Suppressor macrophage treated with lipopolysaccharide for 4 hours (primary cell): ENCODE measurements at regions not wholly inside any gene's neighbourhood (a gene's known extent, or its start where the extent isn't known, plus 50 kb on each side); places are given as distances from the start of the nearest gene placed in this dataset.
A peak's percentile ranks its signal among the peaks of the same experiment; 100 is the strongest.

Experiments used
- DNase-seq: peaks from one replicate; pipeline ENCODE4 v3.0.0-alpha.2; 2020

GRCh38 chrY:17233435-17234109, 646.4 kb downstream of the CDY2B start:
- DNase-seq, result no peak

GRCh38 chrY:17231994-17232393, 648.0 kb downstream of the CDY2B start:
- no peak for DNase-seq

GRCh38 chrY:17223502-17223901, 656.5 kb downstream of the CDY2B start:
- no peak for DNase-seq

- no peak for DNase-seq
These were observed 677.6 kb downstream of the CDY2B start for GRCh38 chrY:17202395-17202794.

- no peak for DNase-seq
These were observed 695.7 kb downstream of the CDY2B start for GRCh38 chrY:17184299-17184698.

GRCh38 chrY:17166881-17167280, 713.1 kb downstream of the CDY2B start:
- DNase-seq, result no peak

- DNase-seq, result no peak
These were observed 757.9 kb downstream of the CDY2B start for GRCh38 chrY:17122166-17122565.

- DNase-seq, result no peak
These were observed 794.7 kb downstream of the CDY2B start for GRCh38 chrY:17085303-17085702.

- no peak for DNase-seq
These were observed 800.1 kb downstream of the CDY2B start for GRCh38 chrY:17079887-17080286.

GRCh38 chrY:17067307-17067706, 812.7 kb downstream of the CDY2B start:
- DNase-seq, result no peak

- no peak for DNase-seq
These were observed 827.0 kb downstream of the CDY2B start for GRCh38 chrY:17053041-17053440.

GRCh38 chrY:17050374-17050773, 829.6 kb downstream of the CDY2B start:
- DNase-seq, result no peak

GRCh38 chrY:17045124-17045523, 834.9 kb downstream of the CDY2B start:
- no peak for DNase-seq

GRCh38 chrY:17044723-17045122, 835.3 kb downstream of the CDY2B start:
- DNase-seq, result no peak

GRCh38 chrY:17044272-17044671, 835.7 kb downstream of the CDY2B start:
- peak; percentile 8 for DNase-seq

- no peak for DNase-seq
These were observed 841.6 kb downstream of the CDY2B start for GRCh38 chrY:17038439-17038838.

GRCh38 chrY:17018126-17018525, 861.9 kb downstream of the CDY2B start:
- no peak for DNase-seq

GRCh38 chrY:16993551-16993950, 886.5 kb downstream of the CDY2B start:
- no peak for DNase-seq

GRCh38 chrY:16981776-16982175, 898.2 kb downstream of the CDY2B start:
- no peak for DNase-seq

- DNase-seq, result no peak
These were observed 920.9 kb downstream of the CDY2B start for GRCh38 chrY:16959071-16959470.

- DNase-seq, result no peak
These were observed 932.8 kb downstream of the CDY2B start for GRCh38 chrY:16947221-16947620.
